ENCODE measurements at regions not wholly inside any gene's neighbourhood (a gene's known extent, or its start where the extent isn't known, plus 50 kb on each side); places are given as distances from the start of the nearest gene placed in this dataset.

- Histone ChIP-seq H3K9me2 (ENCODE audit: insufficient read depth) (no peaks in the 10 kb centered on the region), H3K79me2 (replicated peaks; ENCODE audit: insufficient read depth) (no peaks in the 10 kb centered on the region), H3K4me1 (ENCODE audit: insufficient read depth) (no peaks in the 10 kb centered on the region), H3K27ac (ENCODE audit: low read depth) (no peak overlapping the region), H3K4me3 (no peak overlapping the region), H3K27me3 (ENCODE audit: insufficient read depth) (no peaks in the 10 kb centered on the region), H2AFZ (no peak overlapping the region), H3K4me2 (no peak overlapping the region), H3F3A (replicated peaks; ENCODE audit: low read depth) (no peaks in the 10 kb centered on the region), H4K20me1 (replicated peaks; ENCODE audit: insufficient read depth) (no peaks in the 10 kb centered on the region), H3K36me3 (ENCODE audit: insufficient read depth) (no peaks in the 10 kb centered on the region)
- no peak for DNase-seq (ENCODE audit: low spot score)
- peaks cover 5% of the 10 kb centered on the region for H3K27me3 Mint-ChIP-seq (ENCODE audit: insufficient read depth, low read depth, poor library complexity)
- no peak overlapping the region for H3K4me3 Mint-ChIP-seq
- no peak for TF ChIP-seq NANOG (IDR thresholded peaks at IDR 0.05; ENCODE audit: borderline replicate concordance)
- no peak for TF ChIP-seq ZNF331 (CRISPR knock-in tag; IDR thresholded peaks at IDR 0.05; ENCODE audit: low read depth)
- no peak for TF ChIP-seq REST (IDR thresholded peaks at IDR 0.05; ENCODE audit: unreplicated experiment)
- TF ChIP-seq ETS1 (IDR thresholded peaks at IDR 0.05): no peak
- no peak for TF ChIP-seq POLR2AphosphoS5 (IDR thresholded peaks at IDR 0.05; ENCODE audit: low read depth)
- TF ChIP-seq EZH2phosphoT487 (IDR thresholded peaks at IDR 0.05; ENCODE audit: unreplicated experiment): no peak
- no peak for TF ChIP-seq ZNF114 (CRISPR knock-in tag; IDR thresholded peaks at IDR 0.05)
- no peak for TF ChIP-seq JUNB (IDR thresholded peaks at IDR 0.05; ENCODE audit: unreplicated experiment)
- no peak for TF ChIP-seq STAT1 (IDR thresholded peaks at IDR 0.05; ENCODE audit: unreplicated experiment)
- TF ChIP-seq ZNF462 (CRISPR knock-in tag; IDR thresholded peaks at IDR 0.05): no peak
- no peak for TF ChIP-seq EZH2 (IDR thresholded peaks at IDR 0.05; ENCODE audit: low read depth, unreplicated experiment)
- TF ChIP-seq CREB1 (CRISPR knock-in tag; IDR thresholded peaks at IDR 0.05; ENCODE audit: low read depth): no peak
- no peak for TF ChIP-seq CTCF (conservative IDR thresholded peaks at IDR 0.05; ENCODE audit: low read depth in 2 of 2)
- peaks cover 2% of the 10 kb centered on the region; the same call in 1 of the 3 replicates for H3K36me3 Mint-ChIP-seq (ENCODE audit: low read depth)
- H3K27ac Mint-ChIP-seq: no peak overlapping the region
- no peak for ATAC-seq
- peaks cover 6% of the 10 kb centered on the region; the same call in 2 of the 3 replicates for H3K9me3 Mint-ChIP-seq
- no peaks in the 10 kb centered on the region; the same call in 2 of the 3 replicates for H3K4me1 Mint-ChIP-seq
Observed at GRCh38 chr20:57970116-57970515, 258.3 kb downstream of the ANKRD60 start.
